ENCODE measurements at regions not wholly inside any gene's neighbourhood (a gene's known extent, or its start where the extent isn't known, plus 50 kb on each side); places are given as distances from the start of the nearest gene placed in this dataset.

- no peak for TF ChIP-seq CTCF (IDR thresholded peaks at IDR 0.05; ENCODE audit: borderline replicate concordance)
- Histone ChIP-seq H3K27me3 (ENCODE audit: low read depth) (no peaks in the 10 kb centered on the region), H3K36me3 (no peaks in the 10 kb centered on the region), H3K27ac (replicated peaks) (no peak overlapping the region), H3K4me1 (peaks cover 24% of the 10 kb centered on the region), H3K9me3 (replicated peaks) (no peaks in the 10 kb centered on the region), H3K4me3 (no peak overlapping the region)
- intact Hi-C loops (cut with micrococcal nuclease): no loop called here
- DNase-seq: no peak
These were observed 100.5 kb downstream of the SLC4A3 start for GRCh38 chr2:219727771-219728429.

- H3K27me3 ChIP-seq (ENCODE audit: low read depth): no peaks in the 10 kb centered on the region
- peaks cover 25% of the 10 kb centered on the region for H3K4me1 ChIP-seq
- H3K27ac ChIP-seq (replicated peaks): no peak overlapping the region
- TF ChIP-seq CTCF (IDR thresholded peaks at IDR 0.05; ENCODE audit: borderline replicate concordance): no peak
- no peak for DNase-seq
- no peaks in the 10 kb centered on the region for H3K9me3 ChIP-seq (replicated peaks)
- H3K36me3 ChIP-seq: no peaks in the 10 kb centered on the region
- no peak overlapping the region for H3K4me3 ChIP-seq
- intact Hi-C loops (cut with micrococcal nuclease): no loop called here
These were observed 101.6 kb downstream of the SLC4A3 start for GRCh38 chr2:219728991-219729487.

- Histone ChIP-seq H3K36me3 (no peaks in the 10 kb centered on the region), H3K4me1 (peaks cover 10% of the 10 kb centered on the region), H3K4me3 (no peak overlapping the region), H3K9me3 (replicated peaks) (no peaks in the 10 kb centered on the region), H3K27me3 (ENCODE audit: low read depth) (no peaks in the 10 kb centered on the region), H3K27ac (replicated peaks) (no peak overlapping the region)
- no peak for DNase-seq
- intact Hi-C loops (cut with micrococcal nuclease): no loop called here
- TF ChIP-seq CTCF (IDR thresholded peaks at IDR 0.05; ENCODE audit: borderline replicate concordance): no peak
These were observed 103.7 kb downstream of the SLC4A3 start for GRCh38 chr2:219731173-219731572.

GRCh38 chr2:219733106-219733505 lies 105.7 kb downstream of the SLC4A3 start:
- no peaks in the 10 kb centered on the region for H3K27me3 ChIP-seq (ENCODE audit: low read depth)
- intact Hi-C loops (cut with micrococcal nuclease): no loop called here
- peaks cover 18% of the 10 kb centered on the region for H3K4me1 ChIP-seq
- no peaks in the 10 kb centered on the region for H3K9me3 ChIP-seq (replicated peaks)
- H3K4me3 ChIP-seq: no peak overlapping the region
- DNase-seq: no peak
- no peaks in the 10 kb centered on the region for H3K36me3 ChIP-seq
- no peak overlapping the region for H3K27ac ChIP-seq (replicated peaks)
- no peak for TF ChIP-seq CTCF (IDR thresholded peaks at IDR 0.05; ENCODE audit: borderline replicate concordance)

GRCh38 chr2:219733746-219734145 lies 106.3 kb downstream of the SLC4A3 start:
- H3K27ac ChIP-seq (replicated peaks): no peak overlapping the region
- peaks cover 18% of the 10 kb centered on the region for H3K4me1 ChIP-seq
- H3K36me3 ChIP-seq: no peaks in the 10 kb centered on the region
- no peak overlapping the region for H3K4me3 ChIP-seq
- no peaks in the 10 kb centered on the region for H3K9me3 ChIP-seq (replicated peaks)
- no peak for TF ChIP-seq CTCF (IDR thresholded peaks at IDR 0.05; ENCODE audit: borderline replicate concordance)
- H3K27me3 ChIP-seq (ENCODE audit: low read depth): no peaks in the 10 kb centered on the region
- intact Hi-C loops (cut with micrococcal nuclease): no loop called here
- no peak for DNase-seq
